Activated T-cell treated with anti-CD3 and anti-CD28 coated beads for 1 hour (primary cell): ENCODE measurements at regions not wholly inside any gene's neighbourhood (a gene's known extent, or its start where the extent isn't known, plus 50 kb on each side); places are given as distances from the start of the nearest gene placed in this dataset.
"Not testable (repeated sequence)": the region's sequence is repeated elsewhere in the genome, so short reads cannot be mapped to it uniquely, and the experiment has no call there.

Experiments used
- DNase-seq: peaks from one replicate; pipeline ENCODE4 v3.0.0-alpha.2; 2020; ENCODE audit warnings: low read depth

GRCh38 chr2:133841900-133842299 is 273.6 kb upstream of the NCKAP5 start:
- DNase-seq, result no peak

DNA sequence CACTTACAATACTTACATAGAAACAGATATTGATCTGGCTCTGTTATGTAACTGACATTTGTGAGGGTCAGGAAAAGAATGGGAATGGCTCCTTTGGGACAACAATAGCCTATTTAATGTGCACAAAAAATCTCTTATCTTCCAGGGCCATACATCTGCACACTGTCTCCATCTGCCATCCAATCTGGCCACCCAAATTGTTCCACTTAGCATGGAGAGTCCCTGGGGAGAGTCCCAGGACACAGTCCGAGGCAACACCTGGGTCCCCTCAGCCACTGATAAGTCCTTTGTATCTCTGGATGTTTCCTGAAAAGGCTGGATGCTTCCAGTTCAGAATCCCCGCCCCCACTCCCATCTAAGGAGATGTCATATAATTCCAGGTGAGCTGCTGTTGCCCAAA is 274.2 kb upstream of the NCKAP5 start:
- DNase-seq, result no peak

DNA sequence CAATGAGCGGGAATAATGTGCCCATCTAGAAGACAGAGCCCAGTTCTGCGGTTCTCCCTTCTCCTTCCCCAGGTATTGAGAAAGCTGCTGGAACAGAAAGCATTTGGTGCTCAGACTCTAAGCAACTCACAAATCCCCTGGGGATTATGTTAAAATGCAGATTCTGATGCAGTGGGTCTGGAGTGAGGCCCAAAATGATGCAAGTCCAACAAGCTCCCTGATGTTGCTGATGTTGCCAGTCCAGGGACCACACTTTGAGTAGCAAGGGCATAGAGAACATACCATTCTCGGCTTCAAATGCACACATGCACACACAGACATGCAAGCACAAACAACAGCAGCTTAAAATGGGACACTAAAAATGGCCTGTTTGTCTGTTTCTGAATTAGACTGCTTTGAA is 274.8 kb upstream of the NCKAP5 start:
- no peak for DNase-seq

GRCh38 chr2:133843551-133843950 is 275.3 kb upstream of the NCKAP5 start:
- no peak for DNase-seq

DNA sequence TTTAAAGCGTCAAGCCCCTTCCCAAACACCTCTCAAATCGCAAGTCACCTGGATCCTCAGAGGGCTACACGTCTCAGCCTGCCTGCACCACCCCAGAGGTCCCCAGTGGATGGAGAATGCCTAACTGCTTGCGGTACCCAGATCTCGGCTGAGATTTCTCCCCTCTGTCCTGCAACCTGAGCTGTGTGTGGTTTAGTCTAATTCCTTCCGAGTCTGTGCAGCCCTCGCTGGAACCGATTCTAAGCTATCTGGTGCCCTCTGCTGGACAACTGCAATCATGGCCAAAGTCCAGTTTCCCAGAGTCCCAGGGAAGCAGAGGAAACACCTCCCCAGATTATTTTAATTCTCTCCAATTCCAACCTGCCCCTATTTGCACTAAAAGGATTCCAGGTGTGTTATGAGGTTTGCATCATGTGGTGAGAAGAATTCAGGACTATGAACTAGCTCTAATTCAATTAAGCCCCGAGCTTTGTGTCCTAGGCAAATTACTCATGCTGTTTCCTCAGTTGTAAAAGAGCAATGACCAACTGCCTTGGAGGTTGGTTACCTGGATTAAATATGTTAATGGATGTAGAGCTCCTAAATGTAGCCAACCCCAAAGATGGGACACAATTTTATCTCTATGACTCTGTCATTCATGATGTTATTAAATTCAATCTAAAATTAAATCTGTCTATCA is 276.1 kb upstream of the NCKAP5 start:
- DNase-seq, result peak; percentile 34

GRCh38 chr2:133846476-133846875 is 278.2 kb upstream of the NCKAP5 start:
- DNase-seq, result no peak

DNA sequence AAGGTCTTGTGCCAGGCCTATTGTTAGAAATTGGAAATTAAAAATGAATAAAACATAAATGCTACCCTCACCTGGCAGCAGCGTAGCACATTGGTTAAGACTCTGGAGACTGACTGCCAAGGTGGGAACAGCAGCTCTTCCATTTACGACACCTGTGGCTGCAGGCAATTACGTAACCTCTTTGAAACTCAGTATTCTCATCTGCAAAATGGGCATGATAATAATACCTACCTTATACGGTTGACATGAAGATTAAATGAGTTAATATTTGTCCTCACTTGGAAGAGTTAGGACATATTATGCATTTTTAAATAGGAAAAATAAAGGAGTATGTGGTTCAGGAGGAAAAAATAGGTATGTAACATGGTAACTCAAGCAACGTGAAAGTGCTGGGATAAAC is 279.3 kb upstream of the NCKAP5 start:
- DNase-seq, result no peak

- no peak for DNase-seq
These were observed 279.9 kb upstream of the NCKAP5 start for GRCh38 chr2:133848111-133848649.

GRCh38 chr2:133849341-133849740 is 281.1 kb upstream of the NCKAP5 start:
- DNase-seq, result no peak

GRCh38 chr2:133854603-133855200 is 286.4 kb upstream of the NCKAP5 start:
- no peak for DNase-seq

GRCh38 chr2:133855526-133855925 is 287.3 kb upstream of the NCKAP5 start:
- DNase-seq, result no peak

DNA sequence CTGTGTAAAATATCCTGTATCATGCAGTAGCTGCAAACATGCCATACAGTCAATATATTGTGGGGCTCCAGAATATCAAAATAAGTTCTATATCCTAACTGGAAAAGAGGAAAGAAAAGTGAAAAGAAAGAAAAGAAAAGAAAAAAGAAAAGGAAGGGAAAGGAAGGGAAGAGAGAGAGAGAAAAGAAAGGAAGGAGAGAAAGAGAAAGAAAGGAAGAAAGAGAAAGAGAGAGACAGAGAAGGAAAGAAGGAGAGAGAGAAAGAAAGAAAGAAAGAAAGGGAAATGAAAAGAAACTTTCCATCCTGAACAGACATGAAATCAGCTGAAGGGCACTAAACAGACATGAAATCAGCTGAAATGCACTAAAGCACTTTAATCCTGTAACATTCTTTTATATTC is 288.4 kb upstream of the NCKAP5 start:
- DNase-seq, result no peak

GRCh38 chr2:133859578-133859977 is 291.3 kb upstream of the NCKAP5 start:
- no peak for DNase-seq

- DNase-seq, result no peak
These were observed 294.2 kb upstream of the NCKAP5 start for GRCh38 chr2:133862400-133862977.

GRCh38 chr2:133863106-133863800 is 295.0 kb upstream of the NCKAP5 start:
- DNase-seq, result no peak

DNA sequence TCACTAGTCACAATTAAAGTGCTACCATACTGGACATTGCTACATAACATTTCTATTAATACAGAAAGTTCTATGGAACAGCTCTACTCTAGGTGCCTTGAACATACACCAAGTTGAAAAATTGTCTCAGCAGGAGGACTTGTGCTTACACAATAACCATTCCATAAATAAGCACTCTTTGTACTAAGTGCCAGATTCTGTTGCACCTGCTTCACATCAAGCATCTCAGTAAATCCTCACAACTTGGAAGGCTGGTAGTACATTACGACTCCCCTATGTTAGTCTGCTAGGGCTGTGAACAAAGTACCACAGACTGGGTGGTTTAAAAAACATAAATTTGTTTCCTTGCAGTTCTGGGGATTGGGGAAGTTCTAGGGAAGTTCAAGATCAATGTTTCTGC is 296.9 kb upstream of the NCKAP5 start:
- no peak for DNase-seq

DNA sequence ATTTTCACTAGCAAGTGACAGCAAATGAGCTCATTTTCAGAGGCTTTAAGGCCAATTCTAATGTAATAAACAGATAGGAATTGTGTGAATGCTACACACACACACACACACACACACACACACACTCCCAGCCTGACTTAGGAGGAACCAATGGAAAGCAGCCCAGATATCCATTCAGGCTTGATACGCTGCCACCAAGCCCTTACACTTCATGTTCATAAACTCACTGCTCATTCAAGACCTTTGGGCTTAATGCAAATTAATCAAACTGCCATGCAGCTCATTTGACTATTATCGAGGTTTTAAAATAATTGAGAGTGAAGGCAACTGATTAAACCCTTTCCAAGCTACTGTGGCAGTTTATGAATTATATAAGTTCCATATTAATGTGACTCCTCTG is 298.9 kb upstream of the NCKAP5 start:
- DNase-seq, result no peak

- no peak for DNase-seq
These were observed 303.4 kb upstream of the NCKAP5 start for GRCh38 chr2:133871545-133872209.

DNA sequence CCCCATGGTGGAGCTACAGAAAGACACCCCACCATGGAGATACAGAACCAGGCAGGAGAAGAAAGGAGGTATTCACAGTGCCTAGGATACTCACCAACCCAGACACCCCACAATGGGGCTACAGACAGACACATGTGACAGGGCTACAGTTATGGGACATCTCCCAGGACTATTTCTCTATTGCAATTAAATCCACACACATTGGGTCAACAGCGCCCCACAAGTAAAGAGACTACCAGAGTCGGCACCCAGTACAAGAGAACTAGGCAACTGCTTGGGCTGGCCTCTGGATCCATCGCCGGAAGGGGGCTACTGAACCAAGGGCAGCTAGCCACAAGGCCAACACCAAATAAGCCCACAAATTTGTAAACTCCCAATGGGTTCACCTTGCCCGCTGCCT is 310.1 kb upstream of the NCKAP5 start:
- no peak for DNase-seq

DNA sequence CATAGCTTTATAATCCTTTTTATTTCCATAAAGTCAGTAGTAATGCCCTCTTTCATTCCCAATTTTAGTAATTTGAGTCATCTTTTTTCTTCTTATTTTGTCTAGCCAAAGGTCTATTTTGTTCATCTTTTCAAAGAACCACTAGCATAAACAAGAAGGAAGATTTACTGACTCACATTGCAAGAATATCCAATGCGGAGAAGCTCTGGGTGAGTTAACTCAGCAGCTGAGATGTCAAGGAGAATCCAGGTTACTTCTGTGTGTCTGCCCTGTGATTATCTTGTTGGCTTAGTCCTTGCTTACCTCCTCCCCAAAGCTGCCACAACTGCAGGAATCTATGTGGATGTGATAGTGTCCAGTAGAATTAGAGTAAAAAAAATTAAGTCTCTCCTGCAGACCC is 311.4 kb upstream of the NCKAP5 start:
- DNase-seq, result no peak

GRCh38 chr2:133882159-133882558 is 313.9 kb upstream of the NCKAP5 start:
- DNase-seq, result not testable (repeated sequence)

DNA sequence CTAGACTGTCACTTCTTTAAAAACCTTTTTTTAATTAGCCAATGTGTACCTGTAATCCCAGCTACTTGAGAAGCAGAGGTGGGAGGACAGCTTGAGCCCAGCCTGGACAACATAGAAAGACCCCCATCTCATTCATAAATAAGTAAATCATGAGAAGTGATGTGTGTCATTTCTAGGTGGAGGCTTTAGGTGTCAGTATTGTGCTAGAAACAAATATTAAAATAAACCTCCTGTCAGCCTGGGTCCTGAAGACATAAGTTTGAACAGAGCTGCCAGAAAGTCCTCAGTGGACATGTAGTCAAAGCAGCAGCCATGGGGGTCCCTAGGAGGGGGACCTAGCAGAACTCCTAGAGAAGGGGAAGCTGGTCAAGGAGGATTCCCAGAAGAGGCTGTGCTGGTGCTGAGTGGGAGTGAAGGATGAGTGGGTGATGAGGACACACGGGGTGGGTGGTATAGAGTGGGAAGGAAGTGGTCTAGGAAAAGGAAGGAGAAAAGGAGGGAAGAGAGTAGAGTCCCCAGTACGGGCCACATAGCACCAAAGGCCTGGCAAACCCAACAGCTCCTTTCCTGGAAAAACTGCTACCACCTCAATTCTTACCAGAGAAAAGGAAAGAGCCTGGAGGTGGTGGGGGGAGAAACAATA is 316.6 kb upstream of the NCKAP5 start:
- DNase-seq, result no peak
